Mammary epithelial cell (primary cell): ENCODE measurements at regions not wholly inside any gene's neighbourhood (a gene's known extent, or its start where the extent isn't known, plus 50 kb on each side); places are given as distances from the start of the nearest gene placed in this dataset.

Source experiments
- CTCF ChIP-seq, 2 donors: IDR thresholded peaks in 1 of 2; conservative IDR thresholded peaks in 1 of 2; 2 replicates each; pipeline ENCODE4 v1.5.1; 2011 to 2012; ENCODE audit warnings: inconsistent platforms in 2 of 2, low read length in 2 of 2, mild to moderate bottlenecking in 2 of 2, control low read depth in 1 of 2, low read depth in 1 of 2; ENCODE audit not compliant: insufficient read depth in 1 of 2; ENCODE audit errors: extremely low read depth in 1 of 2
- EZH2 ChIP-seq: IDR thresholded peaks from 2 replicates; pipeline ENCODE4 v1.6.1; 2012; ENCODE audit warnings: low read length, inconsistent platforms, borderline replicate concordance

- TF ChIP-seq EZH2 (no peak), CTCF (conservative IDR thresholded peaks at IDR 0.05 in 1 of 2, IDR thresholded peaks at IDR 0.05 in 1 of 2; ENCODE audit: extremely low read depth in 1 of 2, insufficient read depth in 1 of 2, low read depth in 1 of 2, low read length in 2 of 2) (no peak)
Measured at GRCh38 chr15:29475096-29475495, 205.5 kb upstream of the NSMCE3 start.
